ENCODE measurements at regions not wholly inside any gene's neighbourhood (a gene's known extent, or its start where the extent isn't known, plus 50 kb on each side); places are given as distances from the start of the nearest gene placed in this dataset.

DNA sequence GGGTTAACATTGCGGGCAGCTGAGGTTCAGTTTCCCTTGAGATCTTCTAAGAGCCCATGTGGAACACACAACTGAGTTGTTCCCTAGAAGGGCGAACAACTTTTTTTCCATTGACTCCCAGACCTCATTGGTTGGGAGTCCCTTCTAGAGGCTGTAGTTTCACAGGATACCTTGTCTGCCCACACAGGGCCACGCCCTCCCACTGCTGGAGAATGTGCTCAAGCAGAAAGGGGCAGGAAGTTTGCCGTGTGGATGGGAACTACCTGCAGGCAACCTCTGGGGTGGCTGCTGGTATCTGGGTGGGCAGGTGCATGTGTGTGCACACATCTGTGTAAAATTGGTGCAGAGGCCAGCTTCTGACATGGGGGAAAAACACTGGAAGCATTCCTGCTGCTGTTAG lies 178.8 kb upstream of the PSMD7 start:
- Histone ChIP-seq H3F3A (replicated peaks; ENCODE audit: low read depth) (no peaks in the 10 kb centered on the region), H3K79me2 (replicated peaks; ENCODE audit: insufficient read depth) (no peaks in the 10 kb centered on the region), H4K20me1 (replicated peaks; ENCODE audit: insufficient read depth) (no peaks in the 10 kb centered on the region), H2AFZ (peak overlapping the region; percentile 40; the same call in 1 of the 2 replicates), H3K36me3 (ENCODE audit: insufficient read depth) (no peaks in the 10 kb centered on the region), H3K4me2 (no peak overlapping the region), H3K4me1 (ENCODE audit: insufficient read depth) (no peaks in the 10 kb centered on the region), H3K9me2 (ENCODE audit: insufficient read depth) (no peaks in the 10 kb centered on the region), H3K4me3 (no peak overlapping the region), H3K27ac (ENCODE audit: low read depth) (no peak overlapping the region), H3K27me3 (ENCODE audit: insufficient read depth) (no peaks in the 10 kb centered on the region)
- Mint-ChIP-seq H3K27me3 (ENCODE audit: insufficient read depth, low read depth, poor library complexity) (no peaks in the 10 kb centered on the region), H3K4me1 (peaks cover 5% of the 10 kb centered on the region; the same call in 2 of the 3 replicates), H3K36me3 (ENCODE audit: low read depth) (no peaks in the 10 kb centered on the region), H3K27ac (no peak overlapping the region), H3K9me3 (no peaks in the 10 kb centered on the region), H3K4me3 (no peak overlapping the region)
- TF ChIP-seq REST (IDR thresholded peaks at IDR 0.05; ENCODE audit: unreplicated experiment) (no peak), ZNF114 (CRISPR knock-in tag; IDR thresholded peaks at IDR 0.05) (no peak), ZNF331 (CRISPR knock-in tag; IDR thresholded peaks at IDR 0.05; ENCODE audit: low read depth) (no peak), JUNB (IDR thresholded peaks at IDR 0.05; ENCODE audit: unreplicated experiment) (no peak), STAT1 (IDR thresholded peaks at IDR 0.05; ENCODE audit: unreplicated experiment) (no peak), ETS1 (IDR thresholded peaks at IDR 0.05) (no peak), NANOG (IDR thresholded peaks at IDR 0.05; ENCODE audit: borderline replicate concordance) (no peak), CREB1 (CRISPR knock-in tag; IDR thresholded peaks at IDR 0.05; ENCODE audit: low read depth) (no peak), ZNF462 (CRISPR knock-in tag; IDR thresholded peaks at IDR 0.05) (no peak)
- TF ChIP-seq, protein P1, sequence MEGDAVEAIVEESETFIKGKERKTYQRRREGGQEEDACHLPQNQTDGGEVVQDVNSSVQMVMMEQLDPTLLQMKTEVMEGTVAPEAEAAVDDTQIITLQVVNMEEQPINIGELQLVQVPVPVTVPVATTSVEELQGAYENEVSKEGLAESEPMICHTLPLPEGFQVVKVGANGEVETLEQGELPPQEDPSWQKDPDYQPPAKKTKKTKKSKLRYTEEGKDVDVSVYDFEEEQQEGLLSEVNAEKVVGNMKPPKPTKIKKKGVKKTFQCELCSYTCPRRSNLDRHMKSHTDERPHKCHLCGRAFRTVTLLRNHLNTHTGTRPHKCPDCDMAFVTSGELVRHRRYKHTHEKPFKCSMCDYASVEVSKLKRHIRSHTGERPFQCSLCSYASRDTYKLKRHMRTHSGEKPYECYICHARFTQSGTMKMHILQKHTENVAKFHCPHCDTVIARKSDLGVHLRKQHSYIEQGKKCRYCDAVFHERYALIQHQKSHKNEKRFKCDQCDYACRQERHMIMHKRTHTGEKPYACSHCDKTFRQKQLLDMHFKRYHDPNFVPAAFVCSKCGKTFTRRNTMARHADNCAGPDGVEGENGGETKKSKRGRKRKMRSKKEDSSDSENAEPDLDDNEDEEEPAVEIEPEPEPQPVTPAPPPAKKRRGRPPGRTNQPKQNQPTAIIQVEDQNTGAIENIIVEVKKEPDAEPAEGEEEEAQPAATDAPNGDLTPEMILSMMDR (conservative IDR thresholded peaks at IDR 0.05; ENCODE audit: low read depth in 2 of 2), result no peak
- DNase-seq (ENCODE audit: low spot score), result no peak
- ATAC-seq, result no peak; the same call in 2 of the 3 replicates
